ENCODE measurements at regions not wholly inside any gene's neighbourhood (a gene's known extent, or its start where the extent isn't known, plus 50 kb on each side); places are given as distances from the start of the nearest gene placed in this dataset.

GRCh38 chr2:183608747-183609146, 484.5 kb downstream of the NUP35 start:
- DNase-seq (ENCODE audit: unreplicated experiment), result no peak
- no peaks in the 10 kb centered on the region for H3K27me3 Mint-ChIP-seq (ENCODE audit: insufficient read depth, unreplicated experiment)
- H3K9me3 Mint-ChIP-seq (ENCODE audit: unreplicated experiment), result no peaks in the 10 kb centered on the region
- no peak for TF ChIP-seq CTCF (IDR thresholded peaks at IDR 0.05; ENCODE audit: unreplicated experiment)
- CTCF ChIA-PET, result interaction anchor here (1.2 kb wide), 1 partner anchor 16 kb away, joined by 3 read pairs; no protein-coding TSS in a partner anchor
- no peaks in the 10 kb centered on the region for H3K4me1 Mint-ChIP-seq (ENCODE audit: insufficient read depth, unreplicated experiment)
- H3K27ac Mint-ChIP-seq (ENCODE audit: low read depth, unreplicated experiment), result no peak overlapping the region
- H3K36me3 Mint-ChIP-seq (ENCODE audit: insufficient read depth, unreplicated experiment), result no peaks in the 10 kb centered on the region
- H3K4me3 Mint-ChIP-seq (ENCODE audit: unreplicated experiment), result no peak overlapping the region
- intact Hi-C loops (cut with micrococcal nuclease), result no loop called here
- BruUV-seq (replicated peaks), result no TSS peak
- POLR2A ChIA-PET, result no interaction called here

- H3K36me3 Mint-ChIP-seq (ENCODE audit: insufficient read depth, unreplicated experiment), result no peaks in the 10 kb centered on the region
- ChIA-PET POLR2A (no interaction called here), CTCF (no interaction called here)
- H3K27me3 Mint-ChIP-seq (ENCODE audit: insufficient read depth, unreplicated experiment), result no peaks in the 10 kb centered on the region
- intact Hi-C loops (cut with micrococcal nuclease), result no loop called here
- H3K27ac Mint-ChIP-seq (ENCODE audit: low read depth, unreplicated experiment), result no peak overlapping the region
- no peak for TF ChIP-seq CTCF (IDR thresholded peaks at IDR 0.05; ENCODE audit: unreplicated experiment)
- no peak for DNase-seq (ENCODE audit: unreplicated experiment)
- no peaks in the 10 kb centered on the region for H3K9me3 Mint-ChIP-seq (ENCODE audit: unreplicated experiment)
- H3K4me3 Mint-ChIP-seq (ENCODE audit: unreplicated experiment), result no peak overlapping the region
- BruUV-seq (replicated peaks), result no TSS peak
- no peaks in the 10 kb centered on the region for H3K4me1 Mint-ChIP-seq (ENCODE audit: insufficient read depth, unreplicated experiment)
These were observed 486.5 kb downstream of the NUP35 start for GRCh38 chr2:183610724-183611123.

GRCh38 chr2:183614799-183615435, 490.7 kb downstream of the NUP35 start:
- Mint-ChIP-seq H3K4me3 (ENCODE audit: unreplicated experiment) (no peak overlapping the region), H3K27me3 (ENCODE audit: insufficient read depth, unreplicated experiment) (no peaks in the 10 kb centered on the region), H3K9me3 (ENCODE audit: unreplicated experiment) (peaks cover 16% of the 10 kb centered on the region), H3K4me1 (ENCODE audit: insufficient read depth, unreplicated experiment) (no peaks in the 10 kb centered on the region), H3K27ac (ENCODE audit: low read depth, unreplicated experiment) (no peak overlapping the region), H3K36me3 (ENCODE audit: insufficient read depth, unreplicated experiment) (no peaks in the 10 kb centered on the region)
- peak; percentile 5 for DNase-seq (ENCODE audit: unreplicated experiment)
- no TSS peak for BruUV-seq (replicated peaks)
- POLR2A ChIA-PET, result interaction anchor here (3.4 kb wide), 1 partner anchor 17 kb away, joined by 8 read pairs; no protein-coding TSS in a partner anchor
- intact Hi-C loops (cut with micrococcal nuclease), result no loop called here
- CTCF ChIA-PET, result interaction anchor here (0.8 to 1.8 kb wide), 5 partner anchors 17 to 366 kb away, joined by 3 to 9 read pairs (median 4); no protein-coding TSS in a partner anchor
- no peak for TF ChIP-seq CTCF (IDR thresholded peaks at IDR 0.05; ENCODE audit: unreplicated experiment)

GRCh38 chr2:183623227-183623626, 499.0 kb downstream of the NUP35 start:
- BruUV-seq (replicated peaks), result no TSS peak
- ChIA-PET POLR2A (no interaction called here), CTCF (no interaction called here)
- Mint-ChIP-seq H3K4me3 (ENCODE audit: unreplicated experiment) (no peak overlapping the region), H3K27ac (ENCODE audit: low read depth, unreplicated experiment) (no peak overlapping the region), H3K36me3 (ENCODE audit: insufficient read depth, unreplicated experiment) (no peaks in the 10 kb centered on the region), H3K9me3 (ENCODE audit: unreplicated experiment) (peaks cover 16% of the 10 kb centered on the region), H3K4me1 (ENCODE audit: insufficient read depth, unreplicated experiment) (no peaks in the 10 kb centered on the region), H3K27me3 (ENCODE audit: insufficient read depth, unreplicated experiment) (no peaks in the 10 kb centered on the region)
- no peak for DNase-seq (ENCODE audit: unreplicated experiment)
- no peak for TF ChIP-seq CTCF (IDR thresholded peaks at IDR 0.05; ENCODE audit: unreplicated experiment)
- intact Hi-C loops (cut with micrococcal nuclease), result no loop called here

Measured in MCF 10A (cell line).